Panc1 (cell line): ENCODE measurements at regions not wholly inside any gene's neighbourhood (a gene's known extent, or its start where the extent isn't known, plus 50 kb on each side); places are given as distances from the start of the nearest gene placed in this dataset.

ENCODE experiments used
- ATAC-seq: fragments of 200-7000 bp; cut with Tn5 transposase; 2 replicates; pipeline ENCODE4 v1.9.1; 2020; ENCODE audit warnings: mild to moderate bottlenecking, moderate library complexity
- BruUV-seq: library from RNA; stranded (reverse); fragments of 400-500 nt; replicated peaks from 2 replicates; lab custom pipeline; 2021; lab: Mats Ljungman, UMichigan
- CTCF ChIA-PET: fragments of 300-600 bp; sonication (Branson Sonifier 250); formaldehyde crosslinking; loops from one replicate; lab custom pipeline; 2022; ENCODE audit warnings: antibody characterized with exemption; lab: Charles Lee
- POLR2A ChIA-PET: fragments of 300-600 bp; sonication (Branson Sonifier 250); formaldehyde crosslinking; loops from one replicate; lab custom pipeline; 2022; ENCODE audit warnings: antibody characterized with exemption; lab: Charles Lee
- DNase-seq: peaks from one replicate; pipeline ENCODE4 v3.0.0-alpha.2; 2010; ENCODE audit warnings: low read depth, low spot score
- H3K27ac ChIP-seq: 2 replicates; pipeline ENCODE4 v1.5.1; 2011; ENCODE audit warnings: mild to moderate bottlenecking, low read length, inconsistent platforms
- H3K27me3 ChIP-seq: fragments of 200-500 bp; sonication (Bioruptor generic); 2 replicates; pipeline ENCODE4 v1.6.0; 2014; ENCODE audit warnings: low read length, inconsistent platforms; ENCODE audit not compliant: control insufficient read depth, insufficient read depth
- H3K36me3 ChIP-seq: fragments of 200-500 bp; sonication (Bioruptor generic); 2 replicates; pipeline ENCODE4 v1.5.1; 2014; ENCODE audit warnings: inconsistent platforms, mild to moderate bottlenecking, low read length, moderate library complexity; ENCODE audit not compliant: control insufficient read depth, insufficient read depth
- H3K4me1 ChIP-seq: 2 replicates; pipeline ENCODE4 v1.5.1; 2011; ENCODE audit warnings: inconsistent platforms, mild to moderate bottlenecking, low read length, moderate library complexity; ENCODE audit not compliant: control insufficient read depth, insufficient read depth
- H3K4me3 ChIP-seq, 2 experiments: 2 replicates each; pipeline ENCODE4 v1.5.1; 2011 to 2012; ENCODE audit warnings: low read depth in 2 of 2, low read length in 2 of 2, mild to moderate bottlenecking in 2 of 2, inconsistent platforms in 1 of 2, moderate library complexity in 1 of 2
- H3K9me3 ChIP-seq: fragments of 200-500 bp; sonication (Bioruptor generic); 2 replicates; pipeline ENCODE4 v1.5.1; 2014; ENCODE audit warnings: low read depth, mild to moderate bottlenecking, inconsistent platforms, low read length, moderate library complexity; ENCODE audit not compliant: control insufficient read depth, insufficient read depth
- POLR2AphosphoS5 ChIP-seq: IDR thresholded peaks from 2 replicates; pipeline ENCODE4 v1.6.1; 2012; ENCODE audit warnings: mild to moderate bottlenecking, low read depth, low read length, moderate library complexity
- SIN3A ChIP-seq: IDR thresholded peaks from 2 replicates; pipeline ENCODE4 v1.6.1; 2012; ENCODE audit warnings: low read depth, mild to moderate bottlenecking, low read length, moderate library complexity, borderline replicate concordance; ENCODE audit not compliant: insufficient read depth
- TCF7L2 ChIP-seq: IDR thresholded peaks from 2 replicates; pipeline ENCODE4 v1.6.1; 2011; ENCODE audit warnings: mild to moderate bottlenecking, low read depth, low read length, inconsistent platforms
- in situ Hi-C: cut with HindIII; loops from 2 replicates; pipeline ENCODE4 v1.10.0; 2016; ENCODE audit warnings: low sequenced_read_pairs, low pct_unique_long_range_greater_than_20kb
- intact Hi-C: fragments of 100-400 bp; cut with micrococcal nuclease; formaldehyde crosslinking; loops from one replicate; pipeline ENCODE4 v1.10.0; 2022; ENCODE audit not compliant: unreplicated experiment
- TF ChIP-seq, protein P1 (sequence below): fragments of 450-650 bp; IDR thresholded peaks from 2 replicates; pipeline ENCODE4 v1.5.1; 2017; ENCODE audit warnings: mild to moderate bottlenecking
- TF ChIP-seq, protein P2 (sequence below), 2 experiments: IDR thresholded peaks; 2 replicates each; pipeline ENCODE4 v1.6.1; 2011 to 2012; ENCODE audit warnings: low read depth in 2 of 2, control low read depth in 1 of 2, low read length in 1 of 2, mild to moderate bottlenecking in 1 of 2, moderate library complexity in 1 of 2; ENCODE audit not compliant: insufficient read depth in 1 of 2

DNA sequence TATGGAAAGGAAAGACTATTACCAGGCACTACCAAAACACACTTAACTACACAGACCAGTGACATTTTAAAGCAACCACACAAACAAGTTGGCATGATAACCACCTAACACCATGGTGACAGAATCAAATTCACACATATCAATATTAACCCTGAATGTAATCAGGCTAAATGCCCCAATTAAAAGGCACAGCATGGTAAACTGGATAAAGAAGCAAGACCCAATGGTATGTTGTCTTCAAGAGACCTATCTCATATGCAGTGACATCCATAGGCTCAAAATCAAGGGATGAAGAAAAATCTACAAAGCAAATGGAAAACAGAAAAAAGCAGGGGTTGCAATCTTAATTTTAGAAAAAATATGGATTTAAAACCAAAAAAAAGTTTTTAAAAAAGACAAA is 86.0 kb downstream of the SAMD9 start:
- CTCF ChIA-PET, result no interaction called here
- H3K27ac ChIP-seq, result no peak overlapping the region
- BruUV-seq, result no TSS peak

DNA sequence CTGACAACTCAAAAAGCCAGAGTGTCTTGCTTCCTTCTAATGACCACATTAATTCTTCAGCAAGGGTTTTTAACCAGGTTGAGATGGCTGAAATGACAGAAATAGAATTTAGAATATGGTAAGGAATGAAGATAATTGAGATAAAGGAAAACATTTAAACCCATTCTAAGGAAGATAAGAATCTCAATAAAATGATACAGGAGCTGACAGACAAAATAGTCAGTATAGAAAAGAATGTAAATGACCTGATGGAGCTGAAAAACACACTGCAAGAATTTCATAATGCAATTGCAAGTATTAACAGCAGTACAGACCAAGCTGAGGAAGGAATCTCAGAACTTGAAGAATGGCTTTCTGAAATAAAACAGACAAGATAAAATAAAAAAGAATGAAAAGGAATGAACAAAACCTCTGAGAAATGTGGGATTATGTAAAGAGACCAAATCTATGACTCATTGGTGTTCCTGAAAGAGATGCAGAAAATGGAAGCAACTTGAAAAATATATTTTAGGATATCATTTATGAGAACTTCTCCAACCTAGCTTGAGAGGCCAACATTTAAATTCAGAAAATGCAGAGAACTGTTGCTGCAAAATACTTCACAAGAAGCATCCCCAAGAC is 87.1 kb downstream of the SAMD9 start:
- intact Hi-C loops, result loop anchor here (10.0 kb wide), 1 partner anchor 86 kb away; no protein-coding TSS in a partner anchor
- H3K27me3 ChIP-seq, result no peaks in the 10 kb centered on the region
- no peak for TF ChIP-seq POLR2AphosphoS5
- TF ChIP-seq SIN3A, result no peak
- TF ChIP-seq, protein P1, sequence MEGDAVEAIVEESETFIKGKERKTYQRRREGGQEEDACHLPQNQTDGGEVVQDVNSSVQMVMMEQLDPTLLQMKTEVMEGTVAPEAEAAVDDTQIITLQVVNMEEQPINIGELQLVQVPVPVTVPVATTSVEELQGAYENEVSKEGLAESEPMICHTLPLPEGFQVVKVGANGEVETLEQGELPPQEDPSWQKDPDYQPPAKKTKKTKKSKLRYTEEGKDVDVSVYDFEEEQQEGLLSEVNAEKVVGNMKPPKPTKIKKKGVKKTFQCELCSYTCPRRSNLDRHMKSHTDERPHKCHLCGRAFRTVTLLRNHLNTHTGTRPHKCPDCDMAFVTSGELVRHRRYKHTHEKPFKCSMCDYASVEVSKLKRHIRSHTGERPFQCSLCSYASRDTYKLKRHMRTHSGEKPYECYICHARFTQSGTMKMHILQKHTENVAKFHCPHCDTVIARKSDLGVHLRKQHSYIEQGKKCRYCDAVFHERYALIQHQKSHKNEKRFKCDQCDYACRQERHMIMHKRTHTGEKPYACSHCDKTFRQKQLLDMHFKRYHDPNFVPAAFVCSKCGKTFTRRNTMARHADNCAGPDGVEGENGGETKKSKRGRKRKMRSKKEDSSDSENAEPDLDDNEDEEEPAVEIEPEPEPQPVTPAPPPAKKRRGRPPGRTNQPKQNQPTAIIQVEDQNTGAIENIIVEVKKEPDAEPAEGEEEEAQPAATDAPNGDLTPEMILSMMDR, result no peak
- TF ChIP-seq, protein P2, sequence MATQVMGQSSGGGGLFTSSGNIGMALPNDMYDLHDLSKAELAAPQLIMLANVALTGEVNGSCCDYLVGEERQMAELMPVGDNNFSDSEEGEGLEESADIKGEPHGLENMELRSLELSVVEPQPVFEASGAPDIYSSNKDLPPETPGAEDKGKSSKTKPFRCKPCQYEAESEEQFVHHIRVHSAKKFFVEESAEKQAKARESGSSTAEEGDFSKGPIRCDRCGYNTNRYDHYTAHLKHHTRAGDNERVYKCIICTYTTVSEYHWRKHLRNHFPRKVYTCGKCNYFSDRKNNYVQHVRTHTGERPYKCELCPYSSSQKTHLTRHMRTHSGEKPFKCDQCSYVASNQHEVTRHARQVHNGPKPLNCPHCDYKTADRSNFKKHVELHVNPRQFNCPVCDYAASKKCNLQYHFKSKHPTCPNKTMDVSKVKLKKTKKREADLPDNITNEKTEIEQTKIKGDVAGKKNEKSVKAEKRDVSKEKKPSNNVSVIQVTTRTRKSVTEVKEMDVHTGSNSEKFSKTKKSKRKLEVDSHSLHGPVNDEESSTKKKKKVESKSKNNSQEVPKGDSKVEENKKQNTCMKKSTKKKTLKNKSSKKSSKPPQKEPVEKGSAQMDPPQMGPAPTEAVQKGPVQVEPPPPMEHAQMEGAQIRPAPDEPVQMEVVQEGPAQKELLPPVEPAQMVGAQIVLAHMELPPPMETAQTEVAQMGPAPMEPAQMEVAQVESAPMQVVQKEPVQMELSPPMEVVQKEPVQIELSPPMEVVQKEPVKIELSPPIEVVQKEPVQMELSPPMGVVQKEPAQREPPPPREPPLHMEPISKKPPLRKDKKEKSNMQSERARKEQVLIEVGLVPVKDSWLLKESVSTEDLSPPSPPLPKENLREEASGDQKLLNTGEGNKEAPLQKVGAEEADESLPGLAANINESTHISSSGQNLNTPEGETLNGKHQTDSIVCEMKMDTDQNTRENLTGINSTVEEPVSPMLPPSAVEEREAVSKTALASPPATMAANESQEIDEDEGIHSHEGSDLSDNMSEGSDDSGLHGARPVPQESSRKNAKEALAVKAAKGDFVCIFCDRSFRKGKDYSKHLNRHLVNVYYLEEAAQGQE (IDR thresholded peaks at IDR 0.05; ENCODE audit: insufficient read depth in 1 of 2, low read depth in 2 of 2, low read length in 1 of 2), result no peak
- TF ChIP-seq TCF7L2, result no peak
- H3K36me3 ChIP-seq, result no peaks in the 10 kb centered on the region
- ChIA-PET POLR2A (no interaction called here), CTCF (no interaction called here)
- H3K27ac ChIP-seq, result no peak overlapping the region
- ATAC-seq (no peak), DNase-seq (no peak)
- no peak overlapping the region for H3K4me3 ChIP-seq
- BruUV-seq, result no TSS peak
- no peaks in the 10 kb centered on the region for H3K4me1 ChIP-seq
- in situ Hi-C loops, result no loop called here
- no peaks in the 10 kb centered on the region for H3K9me3 ChIP-seq

More for the DNA sequence above, 86.0 kb downstream of the SAMD9 start:
- Histone ChIP-seq H3K4me3 (no peak overlapping the region), H3K27me3 (no peaks in the 10 kb centered on the region), H3K9me3 (no peaks in the 10 kb centered on the region), H3K4me1 (no peaks in the 10 kb centered on the region), H3K36me3 (no peaks in the 10 kb centered on the region)
- in situ Hi-C loops, result no loop called here
- intact Hi-C loops, result loop anchor here (10.0 kb wide), 1 partner anchor 87 kb away; no protein-coding TSS in a partner anchor
- no peak for ATAC-seq
- no peak for TF ChIP-seq POLR2AphosphoS5
- TF ChIP-seq, protein P2 (IDR thresholded peaks at IDR 0.05; ENCODE audit: insufficient read depth in 1 of 2, low read depth in 2 of 2, low read length in 1 of 2), result no peak
- TF ChIP-seq SIN3A, result no peak
- TF ChIP-seq, protein P1, result no peak
- no peak for TF ChIP-seq TCF7L2
- DNase-seq, result no peak
- POLR2A ChIA-PET, result no interaction called here
